C4-2B (cell line): ENCODE measurements at regions not wholly inside any gene's neighbourhood (a gene's known extent, or its start where the extent isn't known, plus 50 kb on each side); places are given as distances from the start of the nearest gene placed in this dataset.

Source experiments
- CTCF ChIP-seq: fragments of 450-650 bp; conservative IDR thresholded peaks from 2 replicates; pipeline ENCODE4 v1.5.1; 2017; ENCODE audit warnings: mild to moderate bottlenecking
- ZFX ChIP-seq: fragments of 450-650 bp; IDR thresholded peaks from 2 replicates; pipeline ENCODE4 v1.6.1; 2017

DNA sequence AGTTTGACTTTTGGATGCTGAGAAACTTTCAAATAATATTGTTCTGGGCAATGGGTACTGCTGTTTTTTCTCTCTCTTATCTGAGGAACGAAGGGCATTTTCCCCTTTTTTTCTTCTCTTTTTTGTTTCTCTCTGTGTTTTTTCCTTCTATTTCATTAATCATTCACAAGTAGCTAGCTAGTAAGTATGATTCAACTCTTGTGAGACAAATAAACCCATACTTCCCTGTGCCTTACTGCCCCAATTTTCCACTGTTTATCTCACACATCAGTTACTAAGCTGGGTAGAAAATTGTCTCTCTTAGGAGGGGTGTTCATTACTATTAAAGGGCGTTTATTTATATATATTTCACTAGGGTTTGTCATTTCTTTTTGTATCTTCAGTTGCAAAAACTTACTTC lies 437.6 kb downstream of the RERGL start:
- TF ChIP-seq CTCF (no peak), ZFX (no peak)
